GM12872 (cell line): ENCODE measurements at regions not wholly inside any gene's neighbourhood (a gene's known extent, or its start where the extent isn't known, plus 50 kb on each side); places are given as distances from the start of the nearest gene placed in this dataset.

Source experiments
- TF ChIP-seq, protein P1 (sequence below): IDR thresholded peaks from 3 replicates; pipeline ENCODE4 v1.5.1; 2011; ENCODE audit warnings: low read depth, mild to moderate bottlenecking, low read length, moderate library complexity; ENCODE audit not compliant: insufficient read depth

DNA sequence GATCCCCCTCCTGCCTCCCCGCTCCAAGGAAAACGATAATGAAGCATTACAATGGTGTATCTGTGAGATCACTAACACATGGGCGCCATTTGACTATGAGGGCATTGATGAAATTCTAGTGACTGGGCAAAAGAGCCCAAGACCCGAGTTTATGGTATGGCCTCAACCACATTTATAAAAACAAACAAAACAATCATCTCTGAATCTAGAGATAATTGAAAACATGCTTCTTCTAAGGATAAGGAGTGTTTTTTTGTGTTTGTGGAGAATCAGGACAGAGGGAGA lies 100.9 kb upstream of the SEMA6A start:
- TF ChIP-seq, protein P1, sequence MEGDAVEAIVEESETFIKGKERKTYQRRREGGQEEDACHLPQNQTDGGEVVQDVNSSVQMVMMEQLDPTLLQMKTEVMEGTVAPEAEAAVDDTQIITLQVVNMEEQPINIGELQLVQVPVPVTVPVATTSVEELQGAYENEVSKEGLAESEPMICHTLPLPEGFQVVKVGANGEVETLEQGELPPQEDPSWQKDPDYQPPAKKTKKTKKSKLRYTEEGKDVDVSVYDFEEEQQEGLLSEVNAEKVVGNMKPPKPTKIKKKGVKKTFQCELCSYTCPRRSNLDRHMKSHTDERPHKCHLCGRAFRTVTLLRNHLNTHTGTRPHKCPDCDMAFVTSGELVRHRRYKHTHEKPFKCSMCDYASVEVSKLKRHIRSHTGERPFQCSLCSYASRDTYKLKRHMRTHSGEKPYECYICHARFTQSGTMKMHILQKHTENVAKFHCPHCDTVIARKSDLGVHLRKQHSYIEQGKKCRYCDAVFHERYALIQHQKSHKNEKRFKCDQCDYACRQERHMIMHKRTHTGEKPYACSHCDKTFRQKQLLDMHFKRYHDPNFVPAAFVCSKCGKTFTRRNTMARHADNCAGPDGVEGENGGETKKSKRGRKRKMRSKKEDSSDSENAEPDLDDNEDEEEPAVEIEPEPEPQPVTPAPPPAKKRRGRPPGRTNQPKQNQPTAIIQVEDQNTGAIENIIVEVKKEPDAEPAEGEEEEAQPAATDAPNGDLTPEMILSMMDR: no peak

DNA sequence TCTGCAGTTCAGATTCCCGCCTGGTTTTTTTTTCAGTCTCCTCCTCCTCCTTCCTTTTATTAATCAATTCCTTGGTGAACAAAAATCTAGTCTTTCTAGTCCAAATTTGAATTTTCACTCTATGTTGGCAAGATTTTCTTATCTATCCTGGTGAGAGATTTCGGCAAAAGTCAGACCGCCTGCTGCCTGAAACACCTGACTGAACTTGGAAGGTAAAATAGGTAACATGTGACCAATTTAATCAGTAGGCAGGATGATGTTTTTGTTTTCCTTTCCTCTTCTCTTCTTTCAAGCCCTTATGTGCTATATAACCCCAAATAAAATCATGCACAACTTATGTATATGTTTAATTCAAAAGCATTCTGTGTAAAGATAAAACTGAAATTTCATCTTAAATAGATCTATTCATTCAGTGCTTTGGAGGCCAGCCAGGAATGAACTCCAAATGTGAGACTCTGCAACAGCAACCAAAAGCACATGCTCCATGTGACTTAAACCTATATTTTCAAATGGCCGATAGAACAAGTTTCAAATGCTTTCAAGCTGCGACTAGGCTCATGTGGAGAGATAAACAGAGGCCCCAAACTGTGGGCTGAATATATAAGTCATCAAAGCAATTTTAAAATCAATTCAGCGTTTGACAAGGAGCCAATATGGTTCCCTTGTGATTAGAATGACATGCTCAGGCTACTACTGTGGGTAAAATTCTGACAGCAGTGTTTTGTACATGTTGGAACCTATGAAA lies 100.4 kb upstream of the SEMA6A start:
- TF ChIP-seq, protein P1: no peak

DNA sequence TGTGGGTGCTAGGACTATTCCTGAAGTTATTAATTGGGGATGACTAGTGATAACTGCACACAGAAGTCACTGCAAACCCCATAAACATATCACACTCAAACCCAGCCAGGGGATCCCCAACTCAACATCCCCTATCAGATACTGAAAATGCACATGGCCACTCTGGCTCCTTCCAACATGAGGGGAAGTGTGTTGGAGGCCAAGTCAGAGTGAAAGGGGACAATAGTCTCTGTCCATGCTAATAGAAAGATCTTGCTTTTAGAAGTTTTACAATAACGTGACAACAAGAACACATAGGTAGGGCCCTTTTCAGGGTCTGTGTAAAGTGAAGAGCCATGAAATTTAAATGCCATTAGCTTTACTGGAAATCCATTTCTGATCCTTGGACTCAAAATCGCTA lies 98.8 kb upstream of the SEMA6A start:
- TF ChIP-seq, protein P1: no peak

DNA sequence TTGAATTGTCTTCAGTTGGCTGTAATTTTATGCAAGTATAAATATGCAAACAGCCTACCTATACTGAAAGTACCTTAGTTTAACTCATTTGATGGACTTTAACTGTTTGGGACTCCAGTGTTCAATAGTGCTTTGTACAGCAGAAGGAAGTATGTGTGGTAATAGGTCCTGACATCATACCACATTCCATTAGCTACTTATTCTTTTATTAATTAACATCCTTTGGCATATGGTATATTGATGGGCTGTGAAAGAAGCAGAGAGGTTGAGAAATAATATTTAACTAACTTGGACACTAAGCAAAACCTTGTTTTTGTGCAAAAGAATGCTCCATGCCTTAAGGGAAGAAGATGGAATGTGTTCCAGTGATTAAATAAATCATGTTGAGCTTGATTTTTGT lies 97.6 kb upstream of the SEMA6A start:
- TF ChIP-seq, protein P1: no peak

- TF ChIP-seq, protein P1: no peak
These were observed 96.7 kb upstream of the SEMA6A start for GRCh38 chr5:116671211-116671736.

GRCh38 chr5:116669261-116670031 lies 94.8 kb upstream of the SEMA6A start:
- TF ChIP-seq, protein P1: no peak

- TF ChIP-seq, protein P1: no peak
These were observed 93.8 kb upstream of the SEMA6A start for GRCh38 chr5:116668390-116668789.
